AG10803 (cell line): ENCODE measurements at regions not wholly inside any gene's neighbourhood (a gene's known extent, or its start where the extent isn't known, plus 50 kb on each side); places are given as distances from the start of the nearest gene placed in this dataset.

ENCODE experiments used
- DNase-seq: peaks from one replicate; pipeline ENCODE4 v3.0.0; 2010; ENCODE audit warnings: low read depth
- H3K4me3 ChIP-seq: 2 replicates; pipeline ENCODE4 v1.5.1; 2011; ENCODE audit warnings: mild to moderate bottlenecking, low read length, control low read depth
- TF ChIP-seq, protein P1 (sequence below): conservative IDR thresholded peaks from 2 replicates; pipeline ENCODE4 v1.5.1; 2011; ENCODE audit warnings: mild to moderate bottlenecking, low read length, control low read depth, inconsistent platforms

DNA sequence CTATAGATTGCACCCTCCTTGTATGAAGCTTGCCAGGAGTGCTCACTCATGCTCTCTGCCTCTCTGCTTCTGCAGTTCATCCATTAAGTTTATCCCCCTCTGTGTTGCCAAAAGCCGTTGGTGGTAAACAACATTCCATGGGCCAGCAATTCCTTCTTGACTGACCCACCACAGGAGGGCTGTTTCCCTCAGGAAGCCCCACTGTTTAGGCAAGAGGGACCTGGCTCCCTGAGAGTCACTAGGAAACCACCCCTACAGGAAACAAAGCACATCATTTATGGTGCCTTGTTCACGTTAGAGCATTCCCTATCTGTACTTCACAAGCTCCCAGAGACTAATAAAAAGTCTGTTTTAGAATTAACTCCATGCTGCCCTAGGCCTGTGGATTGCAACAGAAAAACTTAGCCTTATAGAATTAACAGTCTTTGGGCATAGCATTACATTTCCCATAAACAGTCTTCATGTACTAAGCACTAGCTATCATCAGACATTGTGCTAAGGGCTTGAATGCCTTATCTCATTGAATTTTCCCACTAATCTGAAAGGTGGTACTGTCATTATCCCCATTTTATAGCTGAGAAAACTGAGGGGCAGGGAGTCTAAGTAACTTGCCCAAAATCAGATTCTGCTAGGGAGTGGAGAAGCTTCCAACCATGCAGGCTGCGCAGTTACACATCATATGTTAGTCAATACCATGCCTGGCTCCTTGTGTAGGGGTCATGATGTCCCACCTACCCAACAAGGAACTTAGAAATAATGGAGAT is 149.9 kb downstream of the SHQ1 start:
- DNase-seq, result no peak
- H3K4me3 ChIP-seq, result no peak overlapping the region
- TF ChIP-seq, protein P1, sequence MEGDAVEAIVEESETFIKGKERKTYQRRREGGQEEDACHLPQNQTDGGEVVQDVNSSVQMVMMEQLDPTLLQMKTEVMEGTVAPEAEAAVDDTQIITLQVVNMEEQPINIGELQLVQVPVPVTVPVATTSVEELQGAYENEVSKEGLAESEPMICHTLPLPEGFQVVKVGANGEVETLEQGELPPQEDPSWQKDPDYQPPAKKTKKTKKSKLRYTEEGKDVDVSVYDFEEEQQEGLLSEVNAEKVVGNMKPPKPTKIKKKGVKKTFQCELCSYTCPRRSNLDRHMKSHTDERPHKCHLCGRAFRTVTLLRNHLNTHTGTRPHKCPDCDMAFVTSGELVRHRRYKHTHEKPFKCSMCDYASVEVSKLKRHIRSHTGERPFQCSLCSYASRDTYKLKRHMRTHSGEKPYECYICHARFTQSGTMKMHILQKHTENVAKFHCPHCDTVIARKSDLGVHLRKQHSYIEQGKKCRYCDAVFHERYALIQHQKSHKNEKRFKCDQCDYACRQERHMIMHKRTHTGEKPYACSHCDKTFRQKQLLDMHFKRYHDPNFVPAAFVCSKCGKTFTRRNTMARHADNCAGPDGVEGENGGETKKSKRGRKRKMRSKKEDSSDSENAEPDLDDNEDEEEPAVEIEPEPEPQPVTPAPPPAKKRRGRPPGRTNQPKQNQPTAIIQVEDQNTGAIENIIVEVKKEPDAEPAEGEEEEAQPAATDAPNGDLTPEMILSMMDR, result no peak

DNA sequence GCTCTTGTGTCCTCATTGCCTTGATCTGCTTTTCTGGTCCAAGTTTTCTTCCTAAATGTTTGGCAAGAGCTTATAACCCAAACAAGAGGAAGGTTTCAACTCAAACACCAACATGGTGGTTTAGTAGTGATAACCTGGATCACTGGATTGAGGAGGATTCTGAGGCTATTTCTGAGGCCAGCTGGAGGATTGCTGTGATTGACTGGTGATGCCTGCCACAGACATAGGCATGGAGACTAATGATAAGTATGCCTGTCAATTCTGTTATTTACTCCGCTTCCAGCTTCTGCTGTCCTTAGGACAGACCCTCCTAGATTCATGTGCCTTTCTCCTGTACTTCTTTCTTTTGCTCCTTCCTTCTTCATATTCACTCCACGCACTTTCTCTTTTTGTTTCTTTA is 150.5 kb downstream of the SHQ1 start:
- H3K4me3 ChIP-seq, result no peak overlapping the region
- TF ChIP-seq, protein P1, result no peak
- DNase-seq, result no peak

DNA sequence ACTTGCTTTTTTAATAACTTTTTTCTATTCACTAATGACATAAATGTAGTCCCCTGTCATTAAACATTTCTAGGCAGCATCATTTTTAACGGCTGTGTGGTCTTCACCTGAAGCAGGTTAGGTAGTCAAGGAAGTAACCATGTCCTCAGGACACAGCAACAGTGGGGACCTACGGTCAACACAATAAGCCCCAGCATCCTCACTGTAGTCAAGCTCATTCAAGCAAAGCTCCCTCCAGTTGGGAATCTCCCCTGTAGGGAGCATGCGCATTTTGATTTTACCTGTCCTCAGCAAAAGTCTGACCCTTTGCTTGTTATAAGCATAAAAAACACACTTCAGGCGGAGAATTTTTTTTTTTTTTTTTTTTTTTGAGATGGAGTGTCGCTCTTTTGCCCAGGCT is 151.4 kb downstream of the SHQ1 start:
- H3K4me3 ChIP-seq, result no peak overlapping the region
- TF ChIP-seq, protein P1, result no peak
- no peak for DNase-seq

DNA sequence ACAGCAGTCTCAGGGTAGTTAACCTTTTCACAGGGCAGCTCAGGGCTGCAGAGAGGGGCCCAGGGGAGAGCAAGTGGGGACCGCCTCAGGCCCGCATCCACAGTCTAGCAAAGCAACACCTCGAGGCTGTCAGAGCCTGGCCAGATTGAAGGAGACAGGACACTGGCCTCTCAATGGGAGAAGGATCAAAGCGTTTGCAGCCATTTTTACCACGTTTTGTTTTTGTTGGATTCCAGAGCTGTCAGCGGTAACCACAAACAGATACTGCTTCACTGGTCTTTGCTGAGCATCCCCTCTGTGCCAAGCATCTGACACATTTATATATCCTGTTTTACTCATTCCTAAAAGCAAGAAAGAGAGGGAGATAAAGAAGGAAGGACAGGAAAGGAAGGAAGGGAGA is 153.8 kb downstream of the SHQ1 start:
- TF ChIP-seq, protein P1, result no peak
- H3K4me3 ChIP-seq, result no peak overlapping the region
- peak; percentile 34 for DNase-seq

DNA sequence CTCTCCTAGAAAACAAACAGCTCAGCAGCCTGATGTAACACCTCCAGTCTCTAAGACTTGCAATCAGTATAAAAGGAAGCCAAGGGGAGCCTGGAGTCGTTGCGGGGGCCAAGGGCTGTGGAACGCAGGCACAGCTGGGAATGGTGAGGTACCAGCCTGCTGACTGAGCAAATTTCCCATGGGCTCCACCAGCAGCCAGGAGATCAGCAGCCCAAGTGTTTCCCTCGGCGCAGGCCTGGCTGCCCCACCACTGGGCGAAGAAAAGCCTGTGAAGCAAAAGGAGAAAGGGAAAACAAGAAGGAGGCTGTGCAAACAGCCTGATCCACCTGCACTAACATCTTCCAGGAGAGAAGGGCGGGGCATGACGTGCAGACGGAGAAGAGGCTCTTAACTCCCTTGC is 155.3 kb downstream of the SHQ1 start:
- TF ChIP-seq, protein P1, result no peak
- no peak overlapping the region for H3K4me3 ChIP-seq
- no peak for DNase-seq

DNA sequence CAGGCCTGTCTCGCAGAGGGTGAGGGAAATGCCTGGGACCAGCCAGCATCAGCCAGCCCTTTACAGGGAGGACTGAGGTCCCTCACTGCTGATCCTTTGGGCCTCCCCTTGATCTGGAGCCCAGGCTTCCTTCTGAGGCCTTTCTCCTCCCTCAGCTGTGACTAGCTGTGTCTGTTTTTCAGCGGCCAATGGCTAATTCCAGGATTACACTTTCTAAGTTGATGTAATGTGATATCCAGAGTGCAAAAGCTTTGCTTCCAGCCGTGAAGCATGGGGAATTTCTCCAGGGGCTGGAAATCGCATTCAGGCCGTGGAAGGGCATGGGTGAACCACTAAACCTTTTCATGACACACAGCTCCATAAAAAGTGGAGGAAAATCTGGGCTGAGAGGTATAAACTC is 157.6 kb downstream of the SHQ1 start:
- H3K4me3 ChIP-seq, result no peak overlapping the region
- no peak for DNase-seq
- TF ChIP-seq, protein P1, result no peak

DNA sequence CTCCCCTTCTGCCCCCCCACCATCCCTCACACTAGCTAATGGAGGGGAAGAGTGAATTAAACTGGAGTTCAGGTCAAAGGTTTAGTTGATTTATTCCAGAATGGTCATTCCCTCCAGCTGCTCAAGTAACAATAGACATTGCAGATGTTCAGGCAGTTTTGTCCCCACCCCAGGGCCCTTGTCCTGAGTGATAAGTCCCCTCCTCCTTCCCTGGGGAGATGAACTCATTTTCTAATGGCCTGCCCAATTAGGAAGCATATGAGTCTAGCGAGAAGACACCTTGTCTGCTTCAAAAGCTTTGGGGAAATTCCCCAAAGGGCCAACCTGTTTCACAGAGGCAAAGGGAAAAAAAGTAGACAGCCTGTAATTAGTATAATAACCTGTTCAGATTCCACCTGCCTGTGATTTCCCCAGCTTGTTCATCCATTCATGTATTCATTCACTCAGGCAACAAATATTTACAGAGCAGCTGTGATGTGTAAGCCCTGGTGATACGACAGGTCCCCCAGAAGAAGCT is 165.3 kb downstream of the SHQ1 start:
- DNase-seq, result no peak
- TF ChIP-seq, protein P1, result no peak
- H3K4me3 ChIP-seq, result no peak overlapping the region
